Astrocyte of the spinal cord (primary cell): ENCODE measurements at regions not wholly inside any gene's neighbourhood (a gene's known extent, or its start where the extent isn't known, plus 50 kb on each side); places are given as distances from the start of the nearest gene placed in this dataset.

ENCODE experiments used
- DNase-seq: peaks from one replicate; pipeline ENCODE4 v3.0.0; 2011; ENCODE audit warnings: low read depth, low spot score
- H3K4me3 ChIP-seq: 2 replicates; pipeline ENCODE4 v1.5.1; 2011; ENCODE audit warnings: low read depth, mild to moderate bottlenecking, low read length, moderate library complexity
- in situ Hi-C: cut with HindIII; loops from 2 replicates; pipeline ENCODE4 v1.10.0; 2017; ENCODE audit warnings: low sequenced_read_pairs
- TF ChIP-seq, protein P1 (sequence below): IDR thresholded peaks from 2 replicates; pipeline ENCODE4 v1.5.1; 2012; ENCODE audit warnings: low read depth, mild to moderate bottlenecking, low read length, inconsistent platforms

DNA sequence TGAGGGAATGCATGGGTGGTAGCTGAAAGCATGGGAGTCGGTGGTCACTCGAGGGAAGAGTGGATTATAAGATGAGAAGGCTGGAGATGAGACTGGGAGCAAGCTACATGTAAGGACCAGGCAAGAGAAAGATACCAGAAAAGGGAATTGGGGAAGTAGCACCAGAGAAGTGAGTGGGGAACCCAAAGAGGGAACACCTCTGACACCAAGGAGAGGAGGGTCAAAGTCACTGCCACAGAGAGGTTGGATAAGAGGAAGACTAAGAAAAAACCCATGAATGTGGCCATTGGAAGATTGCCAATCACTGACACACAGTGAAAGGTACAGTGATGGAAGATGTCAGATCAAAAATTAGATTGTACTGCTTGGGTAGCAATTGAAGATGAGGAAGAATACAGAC is 473.9 kb downstream of the BCL11A start:
- TF ChIP-seq, protein P1, sequence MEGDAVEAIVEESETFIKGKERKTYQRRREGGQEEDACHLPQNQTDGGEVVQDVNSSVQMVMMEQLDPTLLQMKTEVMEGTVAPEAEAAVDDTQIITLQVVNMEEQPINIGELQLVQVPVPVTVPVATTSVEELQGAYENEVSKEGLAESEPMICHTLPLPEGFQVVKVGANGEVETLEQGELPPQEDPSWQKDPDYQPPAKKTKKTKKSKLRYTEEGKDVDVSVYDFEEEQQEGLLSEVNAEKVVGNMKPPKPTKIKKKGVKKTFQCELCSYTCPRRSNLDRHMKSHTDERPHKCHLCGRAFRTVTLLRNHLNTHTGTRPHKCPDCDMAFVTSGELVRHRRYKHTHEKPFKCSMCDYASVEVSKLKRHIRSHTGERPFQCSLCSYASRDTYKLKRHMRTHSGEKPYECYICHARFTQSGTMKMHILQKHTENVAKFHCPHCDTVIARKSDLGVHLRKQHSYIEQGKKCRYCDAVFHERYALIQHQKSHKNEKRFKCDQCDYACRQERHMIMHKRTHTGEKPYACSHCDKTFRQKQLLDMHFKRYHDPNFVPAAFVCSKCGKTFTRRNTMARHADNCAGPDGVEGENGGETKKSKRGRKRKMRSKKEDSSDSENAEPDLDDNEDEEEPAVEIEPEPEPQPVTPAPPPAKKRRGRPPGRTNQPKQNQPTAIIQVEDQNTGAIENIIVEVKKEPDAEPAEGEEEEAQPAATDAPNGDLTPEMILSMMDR, result no peak

DNA sequence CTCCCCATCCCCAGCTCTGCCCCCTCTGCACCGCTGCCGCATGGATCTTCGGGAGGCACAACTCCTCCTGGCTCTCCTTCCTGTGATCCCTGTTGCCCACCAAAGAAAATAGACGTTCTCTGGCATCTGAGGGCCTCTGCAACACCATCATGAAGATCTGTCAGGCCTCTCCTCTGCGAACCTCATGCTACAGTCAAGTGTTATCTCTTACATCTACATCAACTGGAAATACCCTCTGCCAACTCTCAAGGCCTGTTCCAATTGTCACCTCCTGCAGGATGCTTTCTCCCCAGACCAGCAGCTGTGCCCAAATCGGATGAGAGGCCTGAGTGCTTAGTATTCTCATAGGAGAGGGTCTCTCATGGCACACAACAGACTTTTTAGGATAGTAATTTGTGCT is 478.4 kb downstream of the BCL11A start:
- H3K4me3 ChIP-seq, result no peak overlapping the region
- no peak for DNase-seq
- TF ChIP-seq, protein P1, result no peak
- in situ Hi-C loops, result no loop called here

More for the DNA sequence above, 473.9 kb downstream of the BCL11A start:
- in situ Hi-C loops, result no loop called here
- DNase-seq, result no peak
- no peak overlapping the region for H3K4me3 ChIP-seq

DNA sequence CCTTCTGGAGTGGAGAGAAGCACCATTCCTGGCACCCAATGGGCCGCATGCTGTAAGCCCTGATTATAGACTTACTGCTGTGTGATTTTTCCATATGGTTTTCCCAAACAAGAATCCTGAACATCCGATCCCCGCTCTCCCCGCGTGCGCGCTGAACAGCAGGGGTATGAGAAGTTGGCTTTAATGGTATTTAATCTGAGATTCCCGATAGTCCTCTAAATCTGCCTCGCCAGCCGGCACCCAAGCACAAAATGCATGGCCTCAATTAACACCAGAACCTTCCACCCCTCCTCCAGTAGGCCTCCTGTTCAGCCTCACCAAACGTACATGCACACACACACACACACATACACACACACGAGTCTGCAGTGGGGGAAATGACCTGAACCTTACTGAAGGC is 480.3 kb downstream of the BCL11A start:
- DNase-seq, result no peak
- H3K4me3 ChIP-seq, result no peak overlapping the region
- TF ChIP-seq, protein P1, result no peak
- in situ Hi-C loops, result no loop called here

DNA sequence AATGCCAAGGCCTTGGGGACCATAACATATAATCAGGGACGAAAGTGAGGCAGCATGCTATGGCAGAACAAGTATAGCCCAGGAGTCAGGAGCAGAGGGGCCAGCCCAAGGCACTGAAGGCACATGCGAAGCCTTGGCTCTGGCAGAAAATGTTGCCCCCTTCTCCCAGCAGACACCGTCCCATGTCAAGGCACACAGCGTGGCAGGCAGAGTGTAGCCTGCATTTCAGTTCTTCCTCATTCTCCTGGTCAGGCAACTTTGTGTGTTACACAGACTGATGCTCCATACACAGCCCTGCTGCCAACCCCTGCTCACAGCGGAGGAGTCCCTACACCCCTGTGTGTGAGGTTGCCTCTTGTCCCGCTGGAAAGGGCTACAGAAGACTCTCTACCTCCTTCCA is 480.8 kb downstream of the BCL11A start:
- H3K4me3 ChIP-seq, result no peak overlapping the region
- in situ Hi-C loops, result no loop called here
- no peak for DNase-seq
- TF ChIP-seq, protein P1, result no peak

DNA sequence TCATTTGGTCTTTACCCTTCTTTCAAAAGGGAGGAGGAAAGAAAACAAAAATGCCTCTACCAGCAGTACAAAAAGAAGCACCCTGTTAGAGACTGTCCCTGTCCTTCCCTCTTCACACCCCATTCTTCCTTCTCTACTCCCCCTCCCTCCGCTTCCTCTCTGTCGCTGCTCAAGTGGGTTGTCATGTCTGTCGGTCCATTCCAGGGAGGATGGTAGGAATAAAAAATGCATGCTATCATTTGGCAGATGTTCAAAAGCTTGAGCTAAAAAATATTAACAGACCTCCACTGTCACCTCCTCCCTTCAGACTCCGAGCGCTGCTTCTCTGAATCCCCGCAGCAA is 482.0 kb downstream of the BCL11A start:
- no peak overlapping the region for H3K4me3 ChIP-seq
- in situ Hi-C loops, result no loop called here
- no peak for DNase-seq
- TF ChIP-seq, protein P1, result no peak

DNA sequence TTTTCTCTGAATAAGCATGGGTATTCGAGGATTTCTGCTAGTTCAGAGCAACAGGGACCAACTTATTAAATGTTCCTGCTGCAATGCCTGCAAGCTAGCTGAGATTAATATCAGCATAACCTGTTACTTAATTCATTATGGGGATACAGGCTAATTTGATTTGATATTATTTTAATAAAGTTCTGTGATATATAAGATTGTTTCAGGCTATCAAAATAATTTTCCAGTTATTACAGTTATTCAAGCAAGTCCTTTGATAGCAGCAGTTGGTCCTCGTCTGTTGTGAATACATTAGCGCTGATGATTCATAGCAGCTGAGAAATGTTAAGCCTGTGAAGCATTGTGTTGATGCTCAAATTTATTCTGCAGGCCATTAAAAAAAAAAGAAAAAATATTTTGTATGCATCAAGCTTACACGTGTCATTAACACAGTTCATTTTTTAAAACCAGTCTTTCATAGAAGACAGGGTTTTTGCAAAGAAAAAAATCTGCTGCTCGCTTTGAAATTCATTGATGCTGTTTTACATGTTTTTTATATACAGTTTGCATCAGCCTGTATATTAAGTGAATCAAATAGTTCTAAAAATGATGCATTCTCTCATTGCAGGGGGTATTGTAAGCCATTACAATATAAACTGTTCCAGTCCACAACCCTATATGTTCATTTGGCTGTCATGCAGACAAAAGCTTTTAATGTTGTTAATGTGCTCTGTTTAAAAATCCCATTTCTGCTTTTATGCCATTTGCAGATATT is 482.5 kb downstream of the BCL11A start:
- TF ChIP-seq, protein P1, result no peak
- DNase-seq, result no peak
- no peak overlapping the region for H3K4me3 ChIP-seq
- in situ Hi-C loops, result no loop called here
